ENCODE measurements at regions not wholly inside any gene's neighbourhood (a gene's known extent, or its start where the extent isn't known, plus 50 kb on each side); places are given as distances from the start of the nearest gene placed in this dataset.

- H3K9me3 ChIP-seq (ENCODE audit: control insufficient read depth in 2 of 3, low read length in 3 of 3) = no peaks in the 10 kb centered on the region
- ChIA-PET CTCF (no interaction called here), POLR2A (no interaction called here)
- no peak overlapping the region for H3K4me3 Mint-ChIP-seq
- no peak overlapping the region for H3K4me3 ChIP-seq (ENCODE audit: low read length)
- peaks cover 0 to 3% (median 0%) of the 10 kb centered on the region in 11 donors for H3K9me3 Mint-ChIP-seq
- DNase-seq = no peak
- no peak overlapping the region for H3K27ac Mint-ChIP-seq
- no peaks in the 10 kb centered on the region for H3K4me1 ChIP-seq (ENCODE audit: control insufficient read depth in 2 of 2, insufficient read depth in 2 of 2, low read length in 2 of 2)
- H3K27me3 Mint-ChIP-seq = no peaks in the 10 kb centered on the region
- no peaks in the 10 kb centered on the region for H3K4me1 Mint-ChIP-seq
- H3K27me3 ChIP-seq (ENCODE audit: control insufficient read depth in 2 of 2, insufficient read depth in 2 of 2, low read length in 2 of 2) = no peaks in the 10 kb centered on the region
- intact Hi-C loops (cut with micrococcal nuclease) = no loop called here
- H3K36me3 ChIP-seq (ENCODE audit: control insufficient read depth in 2 of 3, insufficient read depth in 3 of 3, low read length in 3 of 3) = no peaks in the 10 kb centered on the region
- no peaks in the 10 kb centered on the region for H3K36me3 Mint-ChIP-seq
- no peak overlapping the region for H3K27ac ChIP-seq (ENCODE audit: low read depth, low read length)
- ATAC-seq = no peak
These were observed 563.6 kb upstream of the PKDCC start for GRCh38 chr2:41483982-41484857.

GRCh38 chr2:41484858-41485234 is 563.0 kb upstream of the PKDCC start:
- POLR2A ChIA-PET = no interaction called here
- H3K4me3 Mint-ChIP-seq = no peak overlapping the region
- Histone ChIP-seq H3K36me3 (ENCODE audit: control insufficient read depth in 2 of 3, insufficient read depth in 3 of 3, low read length in 3 of 3) (no peaks in the 10 kb centered on the region), H3K9me3 (ENCODE audit: control insufficient read depth in 2 of 3, low read length in 3 of 3) (no peaks in the 10 kb centered on the region), H3K4me1 (ENCODE audit: control insufficient read depth in 2 of 2, insufficient read depth in 2 of 2, low read length in 2 of 2) (no peaks in the 10 kb centered on the region), H3K27ac (ENCODE audit: low read depth, low read length) (no peak overlapping the region), H3K4me3 (ENCODE audit: low read length) (no peak overlapping the region), H3K27me3 (ENCODE audit: control insufficient read depth in 2 of 2, insufficient read depth in 2 of 2, low read length in 2 of 2) (no peaks in the 10 kb centered on the region)
- H3K27me3 Mint-ChIP-seq = peaks cover 0 to 3% (median 0%) of the 10 kb centered on the region in 5 donors
- no peak overlapping the region for H3K27ac Mint-ChIP-seq
- H3K9me3 Mint-ChIP-seq = peaks cover 0 to 5% (median 0%) of the 10 kb centered on the region in 11 donors
- CTCF ChIA-PET = no interaction called here
- H3K36me3 Mint-ChIP-seq = no peaks in the 10 kb centered on the region
- ATAC-seq (no peak), DNase-seq (no peak)
- no peaks in the 10 kb centered on the region for H3K4me1 Mint-ChIP-seq
- intact Hi-C loops (cut with micrococcal nuclease) = no loop called here

GRCh38 chr2:41486948-41487347 is 560.9 kb upstream of the PKDCC start:
- no peak overlapping the region for H3K27ac Mint-ChIP-seq
- no peaks in the 10 kb centered on the region for H3K4me1 Mint-ChIP-seq
- H3K36me3 Mint-ChIP-seq = no peaks in the 10 kb centered on the region
- H3K4me3 Mint-ChIP-seq = no peak overlapping the region
- Histone ChIP-seq H3K4me1 (ENCODE audit: control insufficient read depth in 2 of 2, insufficient read depth in 2 of 2, low read length in 2 of 2) (no peaks in the 10 kb centered on the region), H3K4me3 (ENCODE audit: low read length) (no peak overlapping the region), H3K27ac (ENCODE audit: low read depth, low read length) (no peak overlapping the region), H3K36me3 (ENCODE audit: control insufficient read depth in 2 of 3, insufficient read depth in 3 of 3, low read length in 3 of 3) (no peaks in the 10 kb centered on the region), H3K9me3 (ENCODE audit: control insufficient read depth in 2 of 3, low read length in 3 of 3) (no peaks in the 10 kb centered on the region), H3K27me3 (ENCODE audit: control insufficient read depth in 2 of 2, insufficient read depth in 2 of 2, low read length in 2 of 2) (no peaks in the 10 kb centered on the region)
- H3K27me3 Mint-ChIP-seq = peaks cover 0 to 3% (median 0%) of the 10 kb centered on the region in 5 donors
- H3K9me3 Mint-ChIP-seq = peaks cover 0 to 7% (median 0%) of the 10 kb centered on the region in 11 donors
- DNase-seq (no peak), ATAC-seq (no peak)
- POLR2A ChIA-PET = no interaction called here
- intact Hi-C loops (cut with micrococcal nuclease) = no loop called here
- CTCF ChIA-PET = no interaction called here

- CTCF ChIA-PET = no interaction called here
- intact Hi-C loops (cut with micrococcal nuclease) = no loop called here
- Histone ChIP-seq H3K27me3 (ENCODE audit: control insufficient read depth in 2 of 2, insufficient read depth in 2 of 2, low read length in 2 of 2) (no peaks in the 10 kb centered on the region), H3K27ac (ENCODE audit: low read depth, low read length) (no peak overlapping the region), H3K4me3 (ENCODE audit: low read length) (no peak overlapping the region), H3K4me1 (ENCODE audit: control insufficient read depth in 2 of 2, insufficient read depth in 2 of 2, low read length in 2 of 2) (no peaks in the 10 kb centered on the region), H3K9me3 (ENCODE audit: control insufficient read depth in 2 of 3, low read length in 3 of 3) (peaks cover 0 to 6% (median 0%) of the 10 kb centered on the region in 3 experiments), H3K36me3 (ENCODE audit: control insufficient read depth in 2 of 3, insufficient read depth in 3 of 3, low read length in 3 of 3) (no peaks in the 10 kb centered on the region)
- ATAC-seq = no peak
- H3K9me3 Mint-ChIP-seq = peaks cover 0 to 18% (median 7%) of the 10 kb centered on the region in 11 donors
- POLR2A ChIA-PET = no interaction called here
- H3K27me3 Mint-ChIP-seq = peaks cover 0 to 3% (median 0%) of the 10 kb centered on the region in 5 donors
- H3K36me3 Mint-ChIP-seq = peaks cover 0 to 8% (median 0%) of the 10 kb centered on the region in 5 donors
- H3K4me1 Mint-ChIP-seq = no peaks in the 10 kb centered on the region
- H3K27ac Mint-ChIP-seq = no peak overlapping the region
- no peak overlapping the region for H3K4me3 Mint-ChIP-seq
- no peak for DNase-seq
These were observed 558.9 kb upstream of the PKDCC start for GRCh38 chr2:41488888-41489287.

GRCh38 chr2:41489638-41490037 is 558.2 kb upstream of the PKDCC start:
- Histone ChIP-seq H3K9me3 (ENCODE audit: control insufficient read depth in 2 of 3, low read length in 3 of 3) (peaks cover 0 to 14% (median 0%) of the 10 kb centered on the region in 3 experiments), H3K4me1 (ENCODE audit: control insufficient read depth in 2 of 2, insufficient read depth in 2 of 2, low read length in 2 of 2) (no peaks in the 10 kb centered on the region), H3K27me3 (ENCODE audit: control insufficient read depth in 2 of 2, insufficient read depth in 2 of 2, low read length in 2 of 2) (no peaks in the 10 kb centered on the region), H3K36me3 (ENCODE audit: control insufficient read depth in 2 of 3, insufficient read depth in 3 of 3, low read length in 3 of 3) (no peaks in the 10 kb centered on the region), H3K4me3 (ENCODE audit: low read length) (no peak overlapping the region), H3K27ac (ENCODE audit: low read depth, low read length) (no peak overlapping the region)
- peaks cover 0 to 26% (median 13%) of the 10 kb centered on the region in 11 donors for H3K9me3 Mint-ChIP-seq
- H3K4me1 Mint-ChIP-seq = no peaks in the 10 kb centered on the region
- ChIA-PET POLR2A (no interaction called here), CTCF (no interaction called here)
- no peak overlapping the region for H3K27ac Mint-ChIP-seq
- H3K36me3 Mint-ChIP-seq = peaks cover 0 to 8% (median 4%) of the 10 kb centered on the region in 5 donors
- DNase-seq (no peak), ATAC-seq (no peak)
- peaks cover 0 to 3% (median 0%) of the 10 kb centered on the region in 5 donors for H3K27me3 Mint-ChIP-seq
- intact Hi-C loops (cut with micrococcal nuclease) = no loop called here
- H3K4me3 Mint-ChIP-seq = no peak overlapping the region

GRCh38 chr2:41495050-41495449 is 552.8 kb upstream of the PKDCC start:
- H3K27ac Mint-ChIP-seq = no peak overlapping the region
- H3K36me3 Mint-ChIP-seq = peaks cover 0 to 16% (median 4%) of the 10 kb centered on the region in 5 donors
- H3K27me3 ChIP-seq (ENCODE audit: control insufficient read depth in 2 of 2, insufficient read depth in 2 of 2, low read length in 2 of 2) = no peaks in the 10 kb centered on the region
- no peak for ATAC-seq
- no peak overlapping the region for H3K4me3 Mint-ChIP-seq
- H3K4me1 ChIP-seq (ENCODE audit: control insufficient read depth in 2 of 2, insufficient read depth in 2 of 2, low read length in 2 of 2) = no peaks in the 10 kb centered on the region
- H3K4me3 ChIP-seq (ENCODE audit: low read length) = no peak overlapping the region
- no peak for DNase-seq
- H3K4me1 Mint-ChIP-seq = no peaks in the 10 kb centered on the region
- H3K27me3 Mint-ChIP-seq = no peaks in the 10 kb centered on the region
- intact Hi-C loops (cut with micrococcal nuclease) = no loop called here
- no peaks in the 10 kb centered on the region for H3K36me3 ChIP-seq (ENCODE audit: control insufficient read depth in 2 of 3, insufficient read depth in 3 of 3, low read length in 3 of 3)
- H3K9me3 Mint-ChIP-seq = peaks cover 7 to 72% (median 38%) of the 10 kb centered on the region in 11 donors
- H3K27ac ChIP-seq (ENCODE audit: low read depth, low read length) = no peak overlapping the region
- POLR2A ChIA-PET = no interaction called here
- CTCF ChIA-PET = no interaction called here
- peaks cover 0 to 42% (median 10%) of the 10 kb centered on the region in 3 experiments for H3K9me3 ChIP-seq (ENCODE audit: control insufficient read depth in 2 of 3, low read length in 3 of 3)

GRCh38 chr2:41496908-41497307 is 550.9 kb upstream of the PKDCC start:
- intact Hi-C loops (cut with micrococcal nuclease) = no loop called here
- Histone ChIP-seq H3K4me3 (ENCODE audit: low read length) (no peak overlapping the region), H3K27ac (ENCODE audit: low read depth, low read length) (no peak overlapping the region), H3K27me3 (ENCODE audit: control insufficient read depth in 2 of 2, insufficient read depth in 2 of 2, low read length in 2 of 2) (no peaks in the 10 kb centered on the region), H3K36me3 (ENCODE audit: control insufficient read depth in 2 of 3, insufficient read depth in 3 of 3, low read length in 3 of 3) (no peaks in the 10 kb centered on the region), H3K9me3 (ENCODE audit: control insufficient read depth in 2 of 3, low read length in 3 of 3) (peaks cover 0 to 53% (median 10%) of the 10 kb centered on the region in 3 experiments), H3K4me1 (ENCODE audit: control insufficient read depth in 2 of 2, insufficient read depth in 2 of 2, low read length in 2 of 2) (no peaks in the 10 kb centered on the region)
- ChIA-PET POLR2A (no interaction called here), CTCF (no interaction called here)
- Mint-ChIP-seq H3K4me3 (no peak overlapping the region), H3K27ac (no peak overlapping the region), H3K36me3 (peaks cover 0 to 16% (median 4%) of the 10 kb centered on the region in 5 donors), H3K9me3 (peaks cover 11 to 89% (median 47%) of the 10 kb centered on the region in 11 donors), H3K27me3 (no peaks in the 10 kb centered on the region), H3K4me1 (no peaks in the 10 kb centered on the region)
- no peak for ATAC-seq
- DNase-seq = no peak
